H1 (cell line): ENCODE measurements at regions not wholly inside any gene's neighbourhood (a gene's known extent, or its start where the extent isn't known, plus 50 kb on each side); places are given as distances from the start of the nearest gene placed in this dataset.

Source experiments
- CTCF ChIA-PET: fragments of 300-600 bp; sonication (Branson Sonifier 250); formaldehyde crosslinking; loops from one replicate; lab custom pipeline; 2021; ENCODE audit not compliant: partially characterized antibody; lab: Charles Lee
- POLR2A ChIA-PET: fragments of 300-600 bp; sonication (Branson Sonifier 250); formaldehyde crosslinking; loops from one replicate; lab custom pipeline; 2021; ENCODE audit warnings: inconsistent platforms; ENCODE audit not compliant: partially characterized antibody; lab: Charles Lee
- DNase-seq, 2 experiments: peaks; one replicate each; pipeline versions ENCODE4 v3.0.0 to v3.0.0-alpha.2; 2010 to 2022; ENCODE audit warnings: low spot score in 2 of 2, low read depth in 1 of 2, mixed read lengths in 1 of 2
- FAIRE-seq: peaks from 2 replicates; lab custom pipeline; 2011; peaks lifted over from hg19 to GRCh38; lab: Jason Lieb, UNC
- H2AFZ ChIP-seq: 2 replicates; pipeline ENCODE4 v1.8.1; 2012; ENCODE audit warnings: low read length, inconsistent platforms
- H2AK5ac ChIP-seq: 2 replicates; pipeline ENCODE4 v1.6.1; 2013; ENCODE audit warnings: low read depth, low read length
- H2BK120ac ChIP-seq: replicated peaks from 2 replicates; pipeline ENCODE3; 2013; ENCODE audit warnings: low read depth, low read length, inconsistent platforms
- H2BK12ac ChIP-seq: 2 replicates; pipeline ENCODE4 v1.6.1; 2013; ENCODE audit warnings: low read depth, low read length
- H2BK15ac ChIP-seq: 2 replicates; pipeline ENCODE4 v1.6.1; 2013; ENCODE audit warnings: low read length
- H2BK20ac ChIP-seq: 2 replicates; pipeline ENCODE4 v1.6.1; 2013; ENCODE audit warnings: low read length
- H2BK5ac ChIP-seq: 2 replicates; pipeline ENCODE4 v1.6.1; 2013; ENCODE audit warnings: low read depth, low read length
- H3K14ac ChIP-seq: 2 replicates; pipeline ENCODE4 v1.6.1; 2013; ENCODE audit warnings: inconsistent platforms; ENCODE audit not compliant: insufficient read length
- H3K18ac ChIP-seq: 2 replicates; pipeline ENCODE4 v1.6.1; 2013; ENCODE audit warnings: low read length; ENCODE audit errors: extremely low read depth
- H3K23ac ChIP-seq: 2 replicates; pipeline ENCODE4 v1.6.1; 2013; ENCODE audit warnings: inconsistent platforms; ENCODE audit not compliant: insufficient read length
- H3K23me2 ChIP-seq: 2 replicates; pipeline ENCODE4 v1.6.1; 2013; ENCODE audit warnings: low read depth, low read length
- H3K27ac ChIP-seq: 2 replicates; pipeline ENCODE4 v1.6.1; 2011; ENCODE audit warnings: low read depth, low read length, inconsistent platforms
- H3K27me3 ChIP-seq, 4 experiments: replicated peaks in 1 of 4; 1 replicate in 1 of 4; 2 replicates in 3 of 4; pipeline versions ENCODE4 v1.6.1 to v1.8.1; 2011 to 2013; ENCODE audit warnings: low read length in 3 of 4, mild to moderate bottlenecking in 3 of 4, inconsistent platforms in 2 of 4, mixed read lengths in 2 of 4, moderate library complexity in 1 of 4; ENCODE audit not compliant: control insufficient read depth in 3 of 4, insufficient read depth in 3 of 4; ENCODE audit errors: extremely low read depth in 1 of 4
- H3K36me3 ChIP-seq, 4 experiments: 2 replicates each; pipeline versions ENCODE4 v1.6.1 to v1.8.1; 2011 to 2013; ENCODE audit warnings: mild to moderate bottlenecking in 4 of 4, low read length in 3 of 4, moderate library complexity in 2 of 4, control low read depth in 1 of 4, inconsistent platforms in 1 of 4; ENCODE audit not compliant: insufficient read depth in 4 of 4, control insufficient read depth in 2 of 4
- H3K4ac ChIP-seq: replicated peaks from 2 replicates; pipeline ENCODE3; 2013; ENCODE audit warnings: low read length, low read depth, mixed read lengths, inconsistent platforms; ENCODE audit not compliant: insufficient read length
- H3K4me1 ChIP-seq, 4 experiments: replicated peaks in 1 of 4; 1 replicate in 1 of 4; 2 replicates in 3 of 4; pipeline versions ENCODE4 v1.6.1 to v1.8.1; 2011 to 2013; ENCODE audit warnings: low read length in 3 of 4, inconsistent platforms in 2 of 4, mixed read lengths in 1 of 4; ENCODE audit not compliant: insufficient read depth in 4 of 4, control insufficient read depth in 3 of 4
- H3K4me2 ChIP-seq, 2 experiments: 2 replicates each; pipeline versions ENCODE4 v1.6.1 to v1.8.1; 2011 to 2013; ENCODE audit warnings: low read depth in 2 of 2, low read length in 2 of 2, control low read depth in 1 of 2, inconsistent platforms in 1 of 2, mild to moderate bottlenecking in 1 of 2; ENCODE audit not compliant: insufficient read depth in 1 of 2
- H3K4me3 ChIP-seq, 4 experiments: fragments of 200-600, 300-600 bp in 1 of 4; sonication (generic), shearing (Covaris generic), sonication (Bioruptor Twin) in 1 of 4; 2 replicates each; pipeline versions ENCODE4 v1.5.1 to v1.8.1; 2011 to 2016; ENCODE audit warnings: low read length in 4 of 4, low read depth in 3 of 4, control low read depth in 2 of 4, inconsistent platforms in 2 of 4, mild to moderate bottlenecking in 2 of 4, mixed read lengths in 1 of 4, moderate library complexity in 1 of 4; ENCODE audit not compliant: insufficient read depth in 2 of 4; ENCODE audit errors: extremely low read depth in 1 of 4
- H3K56ac ChIP-seq: replicated peaks from 2 replicates; pipeline ENCODE3; 2013; ENCODE audit warnings: low read depth, mild to moderate bottlenecking, mixed read lengths, low read length, inconsistent platforms; ENCODE audit not compliant: insufficient read length
- H3K79me1 ChIP-seq: 2 replicates; pipeline ENCODE4 v1.6.1; 2013; ENCODE audit warnings: low read depth, low read length, control low read depth
- H3K79me2 ChIP-seq, 2 experiments: 2 replicates each; pipeline versions ENCODE4 v1.6.1 to v1.8.1; 2012 to 2013; ENCODE audit warnings: low read length in 2 of 2, mild to moderate bottlenecking in 2 of 2, inconsistent platforms in 1 of 2; ENCODE audit not compliant: insufficient read depth in 2 of 2, control insufficient read depth in 1 of 2
- H3K9ac ChIP-seq, 4 experiments: replicated peaks in 1 of 4; 1 replicate in 1 of 4; 2 replicates in 3 of 4; pipeline versions ENCODE4 v1.6.1 to v1.8.1; 2011 to 2013; ENCODE audit warnings: low read depth in 3 of 4, low read length in 3 of 4, control low read depth in 2 of 4, mild to moderate bottlenecking in 2 of 4, moderate library complexity in 2 of 4, inconsistent platforms in 1 of 4; ENCODE audit errors: extremely low read depth in 1 of 4
- H3K9me3 ChIP-seq, 2 experiments: 2 replicates each; pipeline versions ENCODE4 v1.6.1 to v1.8.1; 2012 to 2013; ENCODE audit warnings: mild to moderate bottlenecking in 2 of 2, moderate library complexity in 2 of 2, control low read depth in 1 of 2, inconsistent platforms in 1 of 2, low read depth in 1 of 2, low read length in 1 of 2, mixed read lengths in 1 of 2; ENCODE audit not compliant: insufficient read depth in 2 of 2
- H4K20me1 ChIP-seq, 2 experiments: replicated peaks in 1 of 2; 2 replicates each; pipeline versions ENCODE3 to v1.8.1; 2011 to 2013; ENCODE audit warnings: inconsistent platforms in 2 of 2, low read length in 2 of 2, mild to moderate bottlenecking in 1 of 2; ENCODE audit not compliant: insufficient read depth in 2 of 2, control insufficient read depth in 1 of 2
- H4K5ac ChIP-seq: 2 replicates; pipeline ENCODE4 v1.6.1; 2013; ENCODE audit warnings: low read length, low read depth, mixed read lengths, inconsistent platforms; ENCODE audit not compliant: insufficient read length
- H4K8ac ChIP-seq: 2 replicates; pipeline ENCODE4 v1.8.0; 2013; ENCODE audit warnings: mild to moderate bottlenecking, moderate library complexity, low read length, inconsistent platforms; ENCODE audit not compliant: insufficient read depth; ENCODE audit errors: extremely low read depth
- H4K91ac ChIP-seq: replicated peaks from 2 replicates; pipeline ENCODE3; 2013; ENCODE audit warnings: low read length, mixed read lengths, inconsistent platforms; ENCODE audit not compliant: insufficient read length
- ATF3 ChIP-seq: IDR thresholded peaks from 2 replicates; pipeline ENCODE4 v1.6.1; 2011; ENCODE audit warnings: low read depth, mild to moderate bottlenecking, low read length; ENCODE audit not compliant: insufficient read depth
- GTF2F1 ChIP-seq: IDR thresholded peaks from 2 replicates; pipeline ENCODE4 v1.6.1; 2012; ENCODE audit warnings: low read depth, low read length, improper control_type of control experiment, borderline replicate concordance
- MAFK ChIP-seq: IDR thresholded peaks from 2 replicates; pipeline ENCODE4 v1.6.1; 2012; ENCODE audit warnings: low read depth, mild to moderate bottlenecking, improper control_type of control experiment, low read length
- NANOG ChIP-seq: IDR thresholded peaks from 2 replicates; pipeline ENCODE4 v1.6.1; 2011; ENCODE audit warnings: low read length, low read depth, mild to moderate bottlenecking, inconsistent platforms; ENCODE audit not compliant: insufficient read depth, poor library complexity, severe bottlenecking
- RXRA ChIP-seq: IDR thresholded peaks from 2 replicates; pipeline ENCODE4 v1.6.1; 2011; ENCODE audit warnings: low read depth, mild to moderate bottlenecking, low read length, moderate library complexity; ENCODE audit not compliant: insufficient read depth
- WGBS, 2 experiments: shearing (Covaris generic) in 1 of 2; methylation state at CpG; one replicate each; pipeline versions ENCODE4 v1.1.6 to v1.1.7; 2013 to 2015; ENCODE audit warnings: low lambda C conversion rate in 2 of 2, mixed read lengths in 2 of 2, inconsistent platforms in 1 of 2, low coverage in 1 of 2, missing lambda C conversion rate in 1 of 2; ENCODE audit not compliant: insufficient replicate concordance in 2 of 2, insufficient coverage in 1 of 2, insufficient read length in 1 of 2; ENCODE audit errors: extremely low coverage in 1 of 2, missing lambda C conversion rate in 1 of 2; 5-methylcytosine and 5-hydroxymethylcytosine counted together

- no peak overlapping the region for H4K5ac ChIP-seq
- H2AK5ac ChIP-seq: no peak overlapping the region
- H3K4me1 ChIP-seq: no peaks in the 10 kb centered on the region
- no peaks in the 10 kb centered on the region for H4K20me1 ChIP-seq
- no peaks in the 10 kb centered on the region for H3K79me2 ChIP-seq
- no peak overlapping the region for H2BK120ac ChIP-seq
- H3K79me1 ChIP-seq: no peaks in the 10 kb centered on the region
- H3K36me3 ChIP-seq: no peaks in the 10 kb centered on the region
- H2BK5ac ChIP-seq: no peak overlapping the region
- H3K9me3 ChIP-seq: peaks cover 0 to 3% of the 10 kb centered on the region in 2 experiments; a peak in 1 of 4 replicates
- no peak overlapping the region for H3K14ac ChIP-seq
- no peak overlapping the region for H4K91ac ChIP-seq
- no peak overlapping the region for H3K4ac ChIP-seq
- no peak overlapping the region for H3K27ac ChIP-seq
- no peak overlapping the region for H2AFZ ChIP-seq
- no peak overlapping the region for H4K8ac ChIP-seq
- no peak overlapping the region for H2BK20ac ChIP-seq
- no peak overlapping the region for H2BK15ac ChIP-seq
- TF ChIP-seq MAFK (no peak), ATF3 (no peak), GTF2F1 (no peak), RXRA (no peak), NANOG (no peak)
- no peaks in the 10 kb centered on the region for H3K27me3 ChIP-seq
- ChIA-PET POLR2A (no interaction called here), CTCF (no interaction called here)
- 86% methylated on average over 2 of the region's 2 CpGs; no CpG with 5 or more reads in 1 of the 2 experiments for WGBS, 2 experiments
- H3K23me2 ChIP-seq: no peaks in the 10 kb centered on the region
- no peak overlapping the region for H2BK12ac ChIP-seq
- H3K9ac ChIP-seq: no peak overlapping the region
- DNase-seq: no peak
- no peak overlapping the region for H3K23ac ChIP-seq
- H3K4me2 ChIP-seq: no peak overlapping the region
- H3K4me3 ChIP-seq: no peak overlapping the region
- FAIRE-seq: no peak
- H3K18ac ChIP-seq: no peak overlapping the region
- no peak overlapping the region for H3K56ac ChIP-seq
These were observed 282.1 kb downstream of the INSC start for GRCh38 chr11:15396778-15397177.
